ENCODE measurements at regions not wholly inside any gene's neighbourhood (a gene's known extent, or its start where the extent isn't known, plus 50 kb on each side); places are given as distances from the start of the nearest gene placed in this dataset.

GRCh38 chrX:136953867-136954787, 73.6 kb upstream of the RBMX start:
- TF ChIP-seq RAD21 (IDR thresholded peaks at IDR 0.05; ENCODE audit: low read length) (peak; percentile 55), MXI1 (IDR thresholded peaks at IDR 0.05; ENCODE audit: low read depth, low read length) (no peak), SMC3 (IDR thresholded peaks at IDR 0.05; ENCODE audit: low read depth, low read length) (peak; percentile 31; the same call in 1 of the 2 replicates)
- TF ChIP-seq, protein P1, sequence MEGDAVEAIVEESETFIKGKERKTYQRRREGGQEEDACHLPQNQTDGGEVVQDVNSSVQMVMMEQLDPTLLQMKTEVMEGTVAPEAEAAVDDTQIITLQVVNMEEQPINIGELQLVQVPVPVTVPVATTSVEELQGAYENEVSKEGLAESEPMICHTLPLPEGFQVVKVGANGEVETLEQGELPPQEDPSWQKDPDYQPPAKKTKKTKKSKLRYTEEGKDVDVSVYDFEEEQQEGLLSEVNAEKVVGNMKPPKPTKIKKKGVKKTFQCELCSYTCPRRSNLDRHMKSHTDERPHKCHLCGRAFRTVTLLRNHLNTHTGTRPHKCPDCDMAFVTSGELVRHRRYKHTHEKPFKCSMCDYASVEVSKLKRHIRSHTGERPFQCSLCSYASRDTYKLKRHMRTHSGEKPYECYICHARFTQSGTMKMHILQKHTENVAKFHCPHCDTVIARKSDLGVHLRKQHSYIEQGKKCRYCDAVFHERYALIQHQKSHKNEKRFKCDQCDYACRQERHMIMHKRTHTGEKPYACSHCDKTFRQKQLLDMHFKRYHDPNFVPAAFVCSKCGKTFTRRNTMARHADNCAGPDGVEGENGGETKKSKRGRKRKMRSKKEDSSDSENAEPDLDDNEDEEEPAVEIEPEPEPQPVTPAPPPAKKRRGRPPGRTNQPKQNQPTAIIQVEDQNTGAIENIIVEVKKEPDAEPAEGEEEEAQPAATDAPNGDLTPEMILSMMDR (IDR thresholded peaks at IDR 0.05) = peak; percentile 73
- Histone ChIP-seq H3K36me3 (replicated peaks in 1 of 2; ENCODE audit: control insufficient read depth in 1 of 2, insufficient read depth in 2 of 2, low read length in 1 of 2) (no peaks in the 10 kb centered on the region), H3K4me2 (no peak overlapping the region), H3K9me2 (no peaks in the 10 kb centered on the region), H3K27me3 (ENCODE audit: insufficient read depth) (no peaks in the 10 kb centered on the region; the same call in 1 of the 2 replicates), H3K4me1 (ENCODE audit: control insufficient read depth in 1 of 2, insufficient read depth in 2 of 2, low read depth in 1 of 2, low read length in 1 of 2) (no peaks in the 10 kb centered on the region), H3K9ac (no peak overlapping the region), H2AFZ (ENCODE audit: low read depth) (no peak overlapping the region), H3K4me3 (ENCODE audit: low read depth in 2 of 2, low read length in 1 of 2) (no peak overlapping the region; a peak in 1 of 4 replicates), H4K20me1 (ENCODE audit: insufficient read depth) (peaks cover 3% of the 10 kb centered on the region; the same call in 1 of the 2 replicates), H3K79me2 (ENCODE audit: insufficient read depth) (no peaks in the 10 kb centered on the region), H3K27ac (ENCODE audit: low read depth in 2 of 2, low read length in 1 of 2) (no peak overlapping the region), H3K9me3 (no peaks in the 10 kb centered on the region), H3F3A (replicated peaks; ENCODE audit: insufficient read depth) (no peaks in the 10 kb centered on the region)
- DNase-seq = peak; percentile 66
- ChIA-PET POLR2A (no interaction called here), CTCF (interaction anchor here (0.7 to 1.6 kb wide), 12 partner anchors 9 to 242 kb away, joined by 3 to 13 read pairs (median 4); no protein-coding TSS in a partner anchor)
- 45% methylated on average over 26 of the region's 26 CpGs for WGBS (ENCODE audit: low lambda C conversion rate)

DNA sequence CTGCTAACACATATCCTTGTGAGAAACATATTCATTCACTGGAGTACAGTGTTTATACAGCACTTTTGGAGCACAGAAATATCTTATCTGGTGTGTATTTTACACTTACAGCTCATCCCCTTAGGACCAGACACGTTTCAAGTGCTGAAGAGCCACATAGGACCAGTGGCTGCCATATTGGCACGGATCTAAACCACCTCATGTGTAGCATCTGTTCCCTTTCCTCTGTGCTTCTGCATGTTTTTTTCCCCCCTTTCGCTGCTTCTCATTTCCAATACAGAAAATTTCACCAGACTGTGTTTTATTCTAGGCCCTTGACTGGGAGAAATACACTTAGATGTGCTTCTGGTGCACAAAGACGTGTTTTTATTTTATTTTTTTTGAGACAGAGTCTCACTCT, 69.7 kb upstream of the RBMX start:
- H3K4me3 ChIP-seq (ENCODE audit: low read depth in 2 of 2, low read length in 1 of 2) = no peak overlapping the region
- H2AFZ ChIP-seq (ENCODE audit: low read depth) = no peak overlapping the region
- ChIA-PET CTCF (interaction anchor here (0.7 to 1.1 kb wide), 2 partner anchors 102 kb away, joined by 3 to 7 read pairs; no protein-coding TSS in a partner anchor), POLR2A (no interaction called here)
- H3F3A ChIP-seq (replicated peaks; ENCODE audit: insufficient read depth) = no peaks in the 10 kb centered on the region
- WGBS (ENCODE audit: low lambda C conversion rate) = 48% methylated on average over 4 of the region's 4 CpGs
- H3K36me3 ChIP-seq (replicated peaks in 1 of 2; ENCODE audit: control insufficient read depth in 1 of 2, insufficient read depth in 2 of 2, low read length in 1 of 2) = no peaks in the 10 kb centered on the region
- no peaks in the 10 kb centered on the region for H3K9me3 ChIP-seq
- H3K79me2 ChIP-seq (ENCODE audit: insufficient read depth) = no peaks in the 10 kb centered on the region
- no peak overlapping the region for H3K4me2 ChIP-seq
- H3K27ac ChIP-seq (ENCODE audit: low read depth in 2 of 2, low read length in 1 of 2) = no peak overlapping the region
- H3K9me2 ChIP-seq = no peaks in the 10 kb centered on the region
- peaks cover 3% of the 10 kb centered on the region; the same call in 1 of the 2 replicates for H4K20me1 ChIP-seq (ENCODE audit: insufficient read depth)
- no peak overlapping the region for H3K9ac ChIP-seq
- H3K27me3 ChIP-seq (ENCODE audit: insufficient read depth) = no peaks in the 10 kb centered on the region; the same call in 1 of the 2 replicates
- TF ChIP-seq FOSL2 (IDR thresholded peaks at IDR 0.05; ENCODE audit: borderline replicate concordance, low read depth) = no peak
- TF ChIP-seq MAX (IDR thresholded peaks at IDR 0.05; ENCODE audit: low read depth) = no peak
- TF ChIP-seq RCOR1 (IDR thresholded peaks at IDR 0.05; ENCODE audit: low read length) = no peak
- no peak for TF ChIP-seq USF1 (IDR thresholded peaks at IDR 0.05; ENCODE audit: borderline replicate concordance, low read depth)
- no peak for TF ChIP-seq ELF1 (IDR thresholded peaks at IDR 0.05)
- TF ChIP-seq TAF1 (IDR thresholded peaks at IDR 0.05; ENCODE audit: borderline replicate concordance, low read depth, low read length) = no peak
- no peak for TF ChIP-seq EP300 (IDR thresholded peaks at IDR 0.05; ENCODE audit: borderline replicate concordance in 1 of 2, low read depth in 1 of 2, low read length in 1 of 2)
- no peak for TF ChIP-seq JUND (IDR thresholded peaks at IDR 0.05)
- TF ChIP-seq TEAD4 (IDR thresholded peaks at IDR 0.05; ENCODE audit: borderline replicate concordance, insufficient read depth) = no peak
- no peak for TF ChIP-seq IRF3 (IDR thresholded peaks at IDR 0.05; ENCODE audit: low read depth, low read length)
- no peak for TF ChIP-seq FOXM1 (IDR thresholded peaks at IDR 0.05; ENCODE audit: low read depth)
- TF ChIP-seq MXI1 (IDR thresholded peaks at IDR 0.05; ENCODE audit: low read depth, low read length) = no peak
- TF ChIP-seq RXRA (IDR thresholded peaks at IDR 0.05; ENCODE audit: borderline replicate concordance, low read depth) = no peak
- no peak for TF ChIP-seq SIN3A (IDR thresholded peaks at IDR 0.05; ENCODE audit: borderline replicate concordance, low read depth, low read length)
- no peak for TF ChIP-seq REST (IDR thresholded peaks at IDR 0.05; ENCODE audit: low read depth, low read length)
- TF ChIP-seq SMC3 (IDR thresholded peaks at IDR 0.05; ENCODE audit: low read depth, low read length) = no peak
- DNase-seq = no peak
- no peaks in the 10 kb centered on the region for H3K4me1 ChIP-seq (ENCODE audit: control insufficient read depth in 1 of 2, insufficient read depth in 2 of 2, low read depth in 1 of 2, low read length in 1 of 2)
